Sciatic nerve (tissue), 2 donors: ENCODE measurements at regions not wholly inside any gene's neighbourhood (a gene's known extent, or its start where the extent isn't known, plus 50 kb on each side); places are given as distances from the start of the nearest gene placed in this dataset.
"Not testable (repeated sequence)": the region's sequence is repeated elsewhere in the genome, so short reads cannot be mapped to it uniquely, and the experiment has no call there.

Experiments used
- ATAC-seq: fragments of 200-7000 bp; cut with Tn5 transposase; one replicate; pipeline ENCODE4 v1.9.1; 2020; ENCODE audit warnings: mild to moderate bottlenecking, moderate library complexity
- DNase-seq: peaks from one replicate; pipeline ENCODE4 v3.0.0-alpha.2; 2020; ENCODE audit warnings: low spot score
- intact Hi-C: fragments of 100-400 bp; cut with DNase I; formaldehyde crosslinking; loops from one replicate; pipeline ENCODE4 v1.14.2; 2022
- donor health status: DM: no; HTN: no; CAD: no.
- donor health status: DM: no; HTN: no; CAD: no.

- intact Hi-C loops = no loop called here
- no peak for DNase-seq
- no peak for ATAC-seq
Measured at GRCh38 chrX:122219735-122220134, 964.3 kb upstream of the GRIA3 start.

- DNase-seq (no peak), ATAC-seq (no peak)
- intact Hi-C loops = no loop called here
Measured at GRCh38 chrX:122220644-122221373, 963.3 kb upstream of the GRIA3 start.

- ATAC-seq, DNase-seq, intact Hi-C loops: not testable (repeated sequence)
Measured at GRCh38 chrX:122221810-122222209, 962.3 kb upstream of the GRIA3 start.

- intact Hi-C loops, ATAC-seq, DNase-seq: not testable (repeated sequence)
Measured at GRCh38 chrX:122224137-122224536, 959.9 kb upstream of the GRIA3 start.

GRCh38 chrX:122238801-122239200, 945.3 kb upstream of the GRIA3 start:
- intact Hi-C loops = no loop called here
- no peak for ATAC-seq
- DNase-seq = no peak

DNA sequence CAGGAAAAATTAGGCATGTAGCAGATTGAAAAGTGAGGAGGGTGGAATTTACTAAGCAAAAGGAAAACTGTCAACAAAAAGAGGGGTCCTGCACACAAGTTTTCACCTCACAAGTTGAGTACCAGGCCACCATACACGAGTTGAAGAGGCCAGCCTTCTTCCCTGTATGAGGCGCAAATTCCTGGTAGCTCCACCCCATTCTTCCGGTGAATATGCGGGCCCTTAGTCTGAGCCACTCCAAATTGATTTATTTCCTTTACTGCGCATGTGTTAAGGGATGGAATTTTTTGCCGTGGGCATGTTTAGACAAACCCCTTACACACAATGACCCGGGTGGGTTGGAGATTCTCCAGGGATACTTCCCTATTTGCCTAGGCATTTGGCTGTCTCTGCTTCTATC, 942.1 kb upstream of the GRIA3 start:
- no peak for DNase-seq
- intact Hi-C loops = no loop called here
- no peak for ATAC-seq

DNA sequence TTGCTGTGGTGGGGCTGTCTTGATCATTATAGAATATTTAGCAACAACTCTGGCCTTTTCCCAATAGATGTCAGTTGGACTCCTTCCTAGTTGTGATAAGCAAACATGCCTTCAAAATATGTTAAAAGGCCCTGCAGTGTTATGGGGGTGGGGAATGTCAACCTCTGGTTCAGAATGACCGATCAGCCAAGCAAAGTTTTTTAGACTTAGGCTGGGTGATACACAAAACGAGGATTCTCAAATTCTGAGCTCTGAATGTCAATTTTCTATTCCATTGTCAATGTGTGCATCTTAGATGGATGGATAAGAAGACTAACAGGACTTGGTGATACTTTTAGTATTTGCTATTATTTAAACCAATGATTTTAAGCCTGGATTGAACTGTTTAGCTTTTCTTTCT, 940.0 kb upstream of the GRIA3 start:
- DNase-seq = no peak
- intact Hi-C loops = no loop called here

DNA sequence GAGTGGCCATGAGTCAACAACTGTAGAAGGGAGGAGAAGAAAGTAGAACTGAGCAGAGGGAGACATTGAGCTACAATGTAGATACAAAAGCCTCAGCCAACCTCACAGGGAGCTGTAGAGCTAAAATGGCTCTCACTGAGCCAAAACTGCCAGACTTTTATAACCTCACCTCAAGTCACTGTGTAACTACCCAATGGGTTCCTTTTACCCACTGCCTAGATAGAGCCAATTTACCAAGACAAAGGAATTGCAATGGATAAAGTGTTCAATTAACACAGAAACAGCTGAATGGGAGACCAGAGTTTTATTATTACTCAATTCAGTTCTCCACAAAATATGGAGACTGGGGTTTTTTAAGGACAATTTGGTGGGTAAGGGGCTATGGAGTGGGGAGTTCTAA, 938.9 kb upstream of the GRIA3 start:
- DNase-seq (no peak), ATAC-seq (no peak)
- intact Hi-C loops = no loop called here

More for the DNA sequence above, 940.0 kb upstream of the GRIA3 start:
- ATAC-seq = no peak

GRCh38 chrX:122245943-122246342, 938.1 kb upstream of the GRIA3 start:
- ATAC-seq = no peak
- DNase-seq = no peak
- intact Hi-C loops = no loop called here

DNA sequence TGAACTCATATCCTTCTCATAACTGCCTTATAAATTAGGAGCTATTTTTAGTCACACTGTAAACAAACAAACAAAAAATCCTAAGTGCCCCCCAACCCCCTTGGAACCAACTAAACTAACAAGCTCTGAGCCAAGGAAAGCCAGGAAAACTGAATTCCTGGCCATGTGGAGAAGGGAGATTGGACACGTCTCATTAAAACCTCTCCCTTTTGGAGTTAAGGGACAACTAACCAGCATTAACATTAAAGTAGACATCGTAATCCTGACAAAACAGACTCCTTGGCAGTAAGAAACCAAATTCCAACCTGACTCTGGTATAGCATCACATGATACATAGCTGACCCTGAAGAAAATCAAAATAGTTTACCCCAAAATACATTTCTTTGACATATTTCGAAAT, 937.1 kb upstream of the GRIA3 start:
- DNase-seq (no peak), ATAC-seq (no peak)
- intact Hi-C loops = no loop called here

GRCh38 chrX:122248681-122249080, 935.4 kb upstream of the GRIA3 start:
- intact Hi-C loops = no loop called here
- ATAC-seq (no peak), DNase-seq (no peak)

- ATAC-seq = no peak
- no peak for DNase-seq
- intact Hi-C loops = no loop called here
Measured at GRCh38 chrX:122252454-122252853, 931.6 kb upstream of the GRIA3 start.

DNA sequence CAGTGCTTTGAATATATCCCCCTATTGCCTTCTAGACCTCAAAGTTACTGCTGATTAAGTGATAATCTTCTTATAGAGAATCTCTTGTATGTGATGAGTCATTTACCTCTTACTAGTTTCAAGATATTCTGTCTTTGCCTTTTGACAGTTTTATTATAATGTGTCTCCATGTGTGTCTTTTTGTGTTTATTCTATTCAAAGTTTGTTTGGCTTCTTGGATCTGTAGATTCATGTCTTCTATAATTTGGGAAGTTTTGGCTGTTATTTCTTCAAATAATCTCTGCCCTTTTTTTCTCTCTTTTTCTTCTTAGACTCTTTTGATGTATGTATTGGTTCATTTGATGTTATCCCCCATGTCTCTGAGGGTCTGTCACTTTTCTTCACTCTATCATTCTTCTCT, 915.7 kb upstream of the GRIA3 start:
- ATAC-seq = no peak
- DNase-seq = no peak
- intact Hi-C loops = no loop called here

GRCh38 chrX:122269243-122269781, 914.8 kb upstream of the GRIA3 start:
- ATAC-seq (no peak), DNase-seq (no peak)
- intact Hi-C loops = no loop called here

- ATAC-seq = no peak
- intact Hi-C loops = no loop called here
- no peak for DNase-seq
Measured at GRCh38 chrX:122270809-122271494, 913.1 kb upstream of the GRIA3 start.

DNA sequence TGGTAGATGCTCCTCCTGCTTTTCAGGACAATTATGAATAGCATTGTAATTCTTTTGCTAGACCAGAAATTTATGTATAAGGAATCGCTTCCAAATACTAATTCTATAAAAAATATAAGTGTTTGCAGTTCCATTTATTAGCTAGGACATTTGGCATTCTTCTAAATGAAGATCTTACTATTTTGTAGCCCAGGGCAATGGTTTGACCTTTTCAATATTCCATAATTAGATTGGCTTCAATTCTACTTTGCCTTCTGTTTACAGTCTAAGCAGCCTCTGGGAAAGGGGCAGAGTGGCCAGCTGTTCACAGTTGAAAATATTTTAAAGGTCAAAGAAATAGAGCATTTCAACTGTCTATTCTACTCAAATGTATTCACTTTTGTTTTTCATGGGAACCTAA, 912.1 kb upstream of the GRIA3 start:
- DNase-seq (no peak), ATAC-seq (no peak)
- intact Hi-C loops = no loop called here

GRCh38 chrX:122279746-122280145, 904.3 kb upstream of the GRIA3 start:
- DNase-seq = no peak
- no peak for ATAC-seq
- intact Hi-C loops = no loop called here

GRCh38 chrX:122299822-122300221, 884.3 kb upstream of the GRIA3 start:
- ATAC-seq, DNase-seq, intact Hi-C loops: not testable (repeated sequence)

GRCh38 chrX:122301491-122301890, 882.6 kb upstream of the GRIA3 start:
- intact Hi-C loops = no loop called here
- ATAC-seq (no peak), DNase-seq (no peak)

DNA sequence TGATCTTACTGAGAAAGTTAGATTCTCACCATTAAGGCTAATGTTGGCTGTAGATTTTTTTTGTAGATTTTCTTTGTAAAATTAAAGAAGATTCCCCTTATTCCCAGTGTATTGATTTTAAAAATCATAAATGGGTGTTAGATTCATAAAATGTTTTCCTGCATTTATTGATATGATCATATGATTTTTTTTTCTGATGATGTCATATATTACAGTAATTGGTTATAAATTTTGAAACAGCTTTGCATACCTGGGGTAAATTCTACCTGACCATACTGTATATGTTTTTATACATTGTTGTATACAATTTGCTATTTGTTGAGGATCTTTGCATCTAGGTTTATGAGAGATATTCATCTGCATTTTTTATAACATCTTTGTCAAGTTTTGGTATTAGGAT, 880.3 kb upstream of the GRIA3 start:
- DNase-seq (no peak), ATAC-seq (no peak)
- intact Hi-C loops = no loop called here
